ENCODE measurements at regions not wholly inside any gene's neighbourhood (a gene's known extent, or its start where the extent isn't known, plus 50 kb on each side); places are given as distances from the start of the nearest gene placed in this dataset.
"Not testable (repeated sequence)": the region's sequence is repeated elsewhere in the genome, so short reads cannot be mapped to it uniquely, and the experiment has no call there.

GRCh38 chr7:56374666-56375065, 258.4 kb upstream of the NUPR2 start:
- TF ChIP-seq CTCF (IDR thresholded peaks at IDR 0.05); ZFX (IDR thresholded peaks at IDR 0.05; ENCODE audit: borderline replicate concordance): not testable (repeated sequence)

Measured in 22Rv1 (cell line).